Common myeloid progenitor, CD34-positive (primary cell): ENCODE measurements at regions not wholly inside any gene's neighbourhood (a gene's known extent, or its start where the extent isn't known, plus 50 kb on each side); places are given as distances from the start of the nearest gene placed in this dataset.

ENCODE experiments used
- CTCF ChIA-PET: fragments of 350-600 bp; sonication (Branson Sonifier 250); formaldehyde crosslinking; loops from one replicate; lab custom pipeline; 2021; ENCODE audit warnings: antibody characterized with exemption; lab: Charles Lee
- POLR2A ChIA-PET: fragments of 350-600 bp; sonication (Branson Sonifier 250); formaldehyde crosslinking; loops from one replicate; lab custom pipeline; 2021; ENCODE audit warnings: antibody characterized with exemption; lab: Charles Lee
- DNase-seq, 3 donors: peaks; one replicate each; pipeline versions ENCODE4 v3.0.0 to v3.0.0-alpha.2; 2013
- H3K27ac ChIP-seq, 2 experiments: 1 replicate in 1 of 2; 2 replicates in 1 of 2; pipeline ENCODE4 v1.7.0; 2013; ENCODE audit warnings: inconsistent platforms in 2 of 2, low read length in 2 of 2, mild to moderate bottlenecking in 2 of 2, low read depth in 1 of 2, moderate library complexity in 1 of 2; ENCODE audit not compliant: severe bottlenecking in 2 of 2, insufficient read depth in 1 of 2, poor library complexity in 1 of 2
- H3K27me3 ChIP-seq, 5 experiments: replicated peaks in 2 of 5; 1 replicate in 3 of 5; 2 replicates in 2 of 5; pipeline versions ENCODE4 v1.6.1 to v1.7.0; 2013; ENCODE audit warnings: low read length in 4 of 5, mild to moderate bottlenecking in 2 of 5, moderate library complexity in 2 of 5, inconsistent platforms in 1 of 5; ENCODE audit not compliant: insufficient read depth in 5 of 5, control insufficient read depth in 4 of 5
- H3K36me3 ChIP-seq, 4 experiments: 1 replicate in 2 of 4; 2 replicates in 2 of 4; pipeline versions ENCODE4 v1.6.1 to v1.7.0; 2013; ENCODE audit warnings: low read length in 3 of 4, control low read depth in 1 of 4, mild to moderate bottlenecking in 1 of 4; ENCODE audit not compliant: control insufficient read depth in 4 of 4, insufficient read depth in 4 of 4
- H3K4me1 ChIP-seq, 4 experiments: 1 replicate in 3 of 4; 2 replicates in 1 of 4; pipeline versions ENCODE4 v1.6.1 to v1.7.1; 2013; ENCODE audit warnings: low read length in 3 of 4, mild to moderate bottlenecking in 3 of 4, control low read depth in 1 of 4, inconsistent platforms in 1 of 4, moderate library complexity in 1 of 4; ENCODE audit not compliant: control insufficient read depth in 4 of 4, insufficient read depth in 4 of 4; ENCODE audit errors: control extremely low read depth in 1 of 4
- H3K4me3 ChIP-seq, 7 experiments: 1 replicate in 4 of 7; 2 replicates in 3 of 7; pipeline versions ENCODE4 v1.5.1 to v1.7.0; 2013; ENCODE audit warnings: mild to moderate bottlenecking in 7 of 7, low read length in 6 of 7, moderate library complexity in 6 of 7, inconsistent platforms in 2 of 7, low read depth in 2 of 7, control low read depth in 1 of 7; ENCODE audit not compliant: insufficient read depth in 4 of 7, control insufficient read depth in 1 of 7; ENCODE audit errors: extremely low read depth in 1 of 7
- H3K9me3 ChIP-seq, 5 experiments: 1 replicate in 4 of 5; 2 replicates in 1 of 5; pipeline versions ENCODE4 v1.6.1 to v1.7.1; 2013; ENCODE audit warnings: low read length in 4 of 5, mild to moderate bottlenecking in 2 of 5, inconsistent platforms in 1 of 5, low read depth in 1 of 5, moderate library complexity in 1 of 5; ENCODE audit not compliant: control insufficient read depth in 4 of 5, insufficient read depth in 2 of 5; ENCODE audit errors: control extremely low read depth in 1 of 5
- WGBS: methylation state at CpG from one replicate; pipeline ENCODE4 v1.1.5; 2013; ENCODE audit not compliant: insufficient coverage; 5-methylcytosine and 5-hydroxymethylcytosine counted together

- Histone ChIP-seq H3K27ac (peak overlapping the region; percentile 37 to 73), H3K4me1 (peaks cover 2 to 21% (median 10%) of the 10 kb centered on the region in 4 experiments), H3K36me3 (no peaks in the 10 kb centered on the region), H3K9me3 (no peaks in the 10 kb centered on the region), H3K4me3 (no peak overlapping the region), H3K27me3 (no peaks in the 10 kb centered on the region)
- CTCF ChIA-PET = interaction anchor here (1.2 to 1.7 kb wide), 4 partner anchors 12 to 208 kb away, joined by 3 to 6 read pairs (median 3); no protein-coding TSS in a partner anchor
- POLR2A ChIA-PET = interaction anchor here (1.0 kb wide), 1 partner anchor 23 kb away, joined by 3 read pairs; no protein-coding TSS in a partner anchor
- DNase-seq = peak; percentile 42 to 93 (median 84)
- 0% methylated on average over 1 of the region's 2 CpGs for WGBS
Measured at GRCh38 chr12:4068981-4069669, 195.9 kb upstream of the PARP11 start.

GRCh38 chr12:4064008-4064407 is 190.8 kb upstream of the PARP11 start:
- Histone ChIP-seq H3K4me1 (peaks cover under 1 to 11% (median 2%) of the 10 kb centered on the region in 4 experiments), H3K27me3 (no peaks in the 10 kb centered on the region), H3K9me3 (no peaks in the 10 kb centered on the region), H3K27ac (no peak overlapping the region), H3K36me3 (no peaks in the 10 kb centered on the region), H3K4me3 (no peak overlapping the region)
- POLR2A ChIA-PET = no interaction called here
- CTCF ChIA-PET = no interaction called here
- no peak for DNase-seq
- WGBS = 95% methylated on average over 2 of the region's 5 CpGs

- ChIA-PET CTCF (no interaction called here), POLR2A (no interaction called here)
- no peaks in the 10 kb centered on the region for H3K36me3 ChIP-seq
- no peak for DNase-seq
- H3K27ac ChIP-seq = no peak overlapping the region
- no peaks in the 10 kb centered on the region for H3K27me3 ChIP-seq
- no peaks in the 10 kb centered on the region for H3K9me3 ChIP-seq
- H3K4me3 ChIP-seq = no peak overlapping the region
- WGBS = 100% methylated on average over 5 of the region's 7 CpGs
- H3K4me1 ChIP-seq = no peaks in the 10 kb centered on the region
Measured at GRCh38 chr12:4059898-4060568, 186.8 kb upstream of the PARP11 start.

DNA sequence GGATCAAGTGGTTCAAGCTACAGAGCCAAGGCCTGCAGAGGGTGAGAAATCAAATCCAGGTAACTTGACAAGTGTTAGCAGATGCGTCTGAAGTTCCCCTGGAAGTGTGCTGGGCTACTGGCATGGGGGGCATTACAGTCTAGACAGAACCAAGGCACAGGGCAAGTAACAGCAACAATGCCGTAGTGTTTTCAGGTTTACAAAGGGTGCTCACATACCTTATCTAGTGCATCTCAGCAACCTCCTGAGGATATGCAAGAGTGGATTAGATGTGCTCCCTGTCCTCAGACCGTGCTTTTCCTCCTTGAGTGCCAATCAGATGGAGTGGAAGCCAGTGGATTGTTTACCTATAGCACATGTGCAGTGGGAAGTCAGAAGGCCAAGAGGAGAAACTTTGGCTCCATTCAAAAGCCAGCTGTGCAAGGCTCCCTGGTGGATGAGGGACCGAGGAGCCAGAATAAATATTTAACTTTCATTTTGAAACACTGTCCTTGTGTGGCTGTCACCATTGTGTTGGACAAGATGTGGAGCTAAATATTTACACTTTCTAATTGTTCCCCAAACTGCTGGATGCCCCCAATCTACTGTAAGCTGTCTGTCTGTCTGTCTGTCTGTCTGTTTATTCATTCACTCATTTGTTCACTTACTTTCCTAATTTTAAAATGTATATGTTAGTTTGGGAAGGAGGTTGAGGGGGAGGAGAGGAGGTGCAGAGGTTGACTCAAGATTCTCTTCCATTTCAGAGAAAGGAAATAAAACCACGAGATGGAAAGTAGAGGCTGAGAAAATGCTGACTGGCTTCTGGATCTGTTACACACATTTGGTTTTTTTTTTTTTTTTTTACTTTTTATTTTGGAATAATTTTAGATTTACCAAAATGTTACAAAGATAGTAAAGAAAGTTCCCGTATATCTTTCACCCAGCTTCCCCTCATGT is 184.0 kb upstream of the PARP11 start:
- no peak overlapping the region for H3K27ac ChIP-seq
- no peaks in the 10 kb centered on the region for H3K4me1 ChIP-seq
- DNase-seq = no peak
- H3K9me3 ChIP-seq = no peaks in the 10 kb centered on the region
- no peak overlapping the region for H3K4me3 ChIP-seq
- WGBS = 85% methylated on average over 4 of the region's 6 CpGs
- ChIA-PET POLR2A (no interaction called here), CTCF (interaction anchor here (0.6 to 1.4 kb wide), 3 partner anchors 12 to 172 kb away, joined by 3 to 4 read pairs (median 3); no protein-coding TSS in a partner anchor)
- H3K27me3 ChIP-seq = no peaks in the 10 kb centered on the region
- no peaks in the 10 kb centered on the region for H3K36me3 ChIP-seq

- CTCF ChIA-PET = interaction anchor here (1.0 kb wide), 1 partner anchor 14 kb away, joined by 3 read pairs; no protein-coding TSS in a partner anchor
- WGBS = 100% methylated on average over 2 of the region's 2 CpGs
Measured at GRCh38 chr12:4054630-4055029, 181.4 kb upstream of the PARP11 start.

DNA sequence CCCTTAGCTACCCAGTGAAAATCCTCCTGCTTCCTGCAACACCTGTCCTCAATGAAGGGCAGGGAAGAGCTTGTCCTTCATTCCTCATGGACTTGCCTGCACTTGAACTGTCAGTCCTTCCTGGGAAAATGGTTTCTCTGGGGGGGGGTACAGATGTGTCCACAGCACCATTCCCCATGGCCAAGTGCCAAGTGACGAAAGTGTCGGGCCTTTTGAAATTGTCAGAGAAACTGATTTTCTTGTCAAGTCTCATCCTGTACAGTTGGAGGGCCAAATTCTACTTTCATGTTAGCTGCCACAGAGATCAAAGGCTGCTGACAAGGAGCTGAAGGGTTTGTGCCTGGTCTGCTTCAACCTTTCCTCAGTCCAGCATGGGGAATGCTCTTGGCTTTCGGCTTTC is 179.5 kb upstream of the PARP11 start:
- 92% methylated on average over 3 of the region's 3 CpGs for WGBS
- Histone ChIP-seq H3K27ac (no peak overlapping the region), H3K27me3 (peaks cover 0 to 2% (median 0%) of the 10 kb centered on the region in 5 experiments), H3K36me3 (no peaks in the 10 kb centered on the region), H3K4me1 (no peaks in the 10 kb centered on the region), H3K9me3 (no peaks in the 10 kb centered on the region), H3K4me3 (no peak overlapping the region)
- DNase-seq = no peak
- ChIA-PET POLR2A (no interaction called here), CTCF (no interaction called here)

More at GRCh38 chr12:4054630-4055029, 181.4 kb upstream of the PARP11 start:
- POLR2A ChIA-PET = no interaction called here
- Histone ChIP-seq H3K4me1 (no peaks in the 10 kb centered on the region), H3K36me3 (no peaks in the 10 kb centered on the region), H3K9me3 (no peaks in the 10 kb centered on the region), H3K27ac (no peak overlapping the region), H3K27me3 (peaks cover 0 to 2% (median 0%) of the 10 kb centered on the region in 5 experiments), H3K4me3 (no peak overlapping the region)
- DNase-seq = no peak
